ENCODE measurements at regions not wholly inside any gene's neighbourhood (a gene's known extent, or its start where the extent isn't known, plus 50 kb on each side); places are given as distances from the start of the nearest gene placed in this dataset.

- TF ChIP-seq EP300 (IDR thresholded peaks at IDR 0.05; ENCODE audit: borderline replicate concordance) (no peak), ZBTB7A (IDR thresholded peaks at IDR 0.05; ENCODE audit: low read depth) (no peak), MAX (IDR thresholded peaks at IDR 0.05) (no peak), TEAD4 (IDR thresholded peaks at IDR 0.05) (no peak), YY1 (IDR thresholded peaks at IDR 0.05; ENCODE audit: low read depth) (no peak), REST (IDR thresholded peaks at IDR 0.05; ENCODE audit: low read depth) (no peak), FOXM1 (IDR thresholded peaks at IDR 0.05; ENCODE audit: borderline replicate concordance, low read depth) (no peak)
- TF ChIP-seq, protein P1, sequence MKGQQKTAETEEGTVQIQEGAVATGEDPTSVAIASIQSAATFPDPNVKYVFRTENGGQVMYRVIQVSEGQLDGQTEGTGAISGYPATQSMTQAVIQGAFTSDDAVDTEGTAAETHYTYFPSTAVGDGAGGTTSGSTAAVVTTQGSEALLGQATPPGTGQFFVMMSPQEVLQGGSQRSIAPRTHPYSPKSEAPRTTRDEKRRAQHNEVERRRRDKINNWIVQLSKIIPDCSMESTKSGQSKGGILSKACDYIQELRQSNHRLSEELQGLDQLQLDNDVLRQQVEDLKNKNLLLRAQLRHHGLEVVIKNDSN (IDR thresholded peaks at IDR 0.05) = no peak
Measured at GRCh38 chr7:153389261-153389660, 629.7 kb downstream of the ACTR3B start.
